Astrocyte (in vitro differentiated cells and primary cell): ENCODE measurements at regions not wholly inside any gene's neighbourhood (a gene's known extent, or its start where the extent isn't known, plus 50 kb on each side); places are given as distances from the start of the nearest gene placed in this dataset.

Experiments used
- EZH2 ChIP-seq: IDR thresholded peaks from 2 replicates; pipeline ENCODE4 v1.6.1; 2012; ENCODE audit warnings: mild to moderate bottlenecking, low read length, inconsistent platforms; ENCODE audit not compliant: insufficient read depth
- TF ChIP-seq, protein P1 (sequence below): IDR thresholded peaks from 2 replicates; pipeline ENCODE4 v1.5.1; 2011; ENCODE audit warnings: low read depth, mild to moderate bottlenecking, inconsistent platforms, low read length, moderate library complexity; ENCODE audit not compliant: insufficient read depth

DNA sequence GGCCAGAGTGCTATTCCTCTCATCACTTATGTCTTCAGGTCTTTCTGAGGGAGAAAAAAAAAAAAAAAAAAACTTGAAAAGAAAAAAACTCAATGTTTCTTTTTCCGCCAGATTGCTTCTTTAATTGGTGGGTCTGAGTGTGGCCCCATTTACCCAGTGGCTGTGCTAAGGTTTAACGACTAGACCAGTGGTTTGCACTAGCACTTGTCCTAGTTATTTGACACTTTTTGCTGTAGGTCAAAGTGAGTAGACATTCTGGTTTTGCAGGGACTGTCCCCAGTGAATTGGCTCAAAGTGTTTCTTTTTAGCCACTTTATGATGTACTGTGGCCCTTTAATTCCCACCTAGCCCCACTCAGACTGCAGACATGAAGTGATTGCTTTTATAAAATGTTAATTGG lies 273.3 kb downstream of the PTEN start:
- TF ChIP-seq, protein P1, sequence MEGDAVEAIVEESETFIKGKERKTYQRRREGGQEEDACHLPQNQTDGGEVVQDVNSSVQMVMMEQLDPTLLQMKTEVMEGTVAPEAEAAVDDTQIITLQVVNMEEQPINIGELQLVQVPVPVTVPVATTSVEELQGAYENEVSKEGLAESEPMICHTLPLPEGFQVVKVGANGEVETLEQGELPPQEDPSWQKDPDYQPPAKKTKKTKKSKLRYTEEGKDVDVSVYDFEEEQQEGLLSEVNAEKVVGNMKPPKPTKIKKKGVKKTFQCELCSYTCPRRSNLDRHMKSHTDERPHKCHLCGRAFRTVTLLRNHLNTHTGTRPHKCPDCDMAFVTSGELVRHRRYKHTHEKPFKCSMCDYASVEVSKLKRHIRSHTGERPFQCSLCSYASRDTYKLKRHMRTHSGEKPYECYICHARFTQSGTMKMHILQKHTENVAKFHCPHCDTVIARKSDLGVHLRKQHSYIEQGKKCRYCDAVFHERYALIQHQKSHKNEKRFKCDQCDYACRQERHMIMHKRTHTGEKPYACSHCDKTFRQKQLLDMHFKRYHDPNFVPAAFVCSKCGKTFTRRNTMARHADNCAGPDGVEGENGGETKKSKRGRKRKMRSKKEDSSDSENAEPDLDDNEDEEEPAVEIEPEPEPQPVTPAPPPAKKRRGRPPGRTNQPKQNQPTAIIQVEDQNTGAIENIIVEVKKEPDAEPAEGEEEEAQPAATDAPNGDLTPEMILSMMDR: no peak
- TF ChIP-seq EZH2: no peak
